ENCODE measurements at regions not wholly inside any gene's neighbourhood (a gene's known extent, or its start where the extent isn't known, plus 50 kb on each side); places are given as distances from the start of the nearest gene placed in this dataset.

DNA sequence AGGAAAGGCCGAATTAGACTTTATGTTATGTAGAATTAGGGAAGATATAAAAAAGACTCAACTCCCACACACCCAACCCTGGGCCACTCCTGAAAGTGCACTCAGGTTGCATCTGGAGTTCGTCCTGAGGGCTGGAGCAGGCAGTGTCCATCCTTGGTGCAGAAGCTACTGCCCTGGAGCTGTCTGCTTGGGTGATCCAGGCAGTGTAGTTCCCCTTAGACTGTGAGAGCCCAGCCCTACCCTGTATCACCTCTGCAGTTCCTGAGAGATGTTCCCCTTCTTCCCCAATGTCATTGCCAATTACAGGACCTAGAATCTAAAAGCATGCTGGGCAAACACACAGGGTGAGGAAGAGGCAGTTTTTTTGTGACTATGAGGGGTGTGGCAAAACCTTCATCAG is 368.3 kb upstream of the ST8SIA4 start:
- TF ChIP-seq, protein P1, sequence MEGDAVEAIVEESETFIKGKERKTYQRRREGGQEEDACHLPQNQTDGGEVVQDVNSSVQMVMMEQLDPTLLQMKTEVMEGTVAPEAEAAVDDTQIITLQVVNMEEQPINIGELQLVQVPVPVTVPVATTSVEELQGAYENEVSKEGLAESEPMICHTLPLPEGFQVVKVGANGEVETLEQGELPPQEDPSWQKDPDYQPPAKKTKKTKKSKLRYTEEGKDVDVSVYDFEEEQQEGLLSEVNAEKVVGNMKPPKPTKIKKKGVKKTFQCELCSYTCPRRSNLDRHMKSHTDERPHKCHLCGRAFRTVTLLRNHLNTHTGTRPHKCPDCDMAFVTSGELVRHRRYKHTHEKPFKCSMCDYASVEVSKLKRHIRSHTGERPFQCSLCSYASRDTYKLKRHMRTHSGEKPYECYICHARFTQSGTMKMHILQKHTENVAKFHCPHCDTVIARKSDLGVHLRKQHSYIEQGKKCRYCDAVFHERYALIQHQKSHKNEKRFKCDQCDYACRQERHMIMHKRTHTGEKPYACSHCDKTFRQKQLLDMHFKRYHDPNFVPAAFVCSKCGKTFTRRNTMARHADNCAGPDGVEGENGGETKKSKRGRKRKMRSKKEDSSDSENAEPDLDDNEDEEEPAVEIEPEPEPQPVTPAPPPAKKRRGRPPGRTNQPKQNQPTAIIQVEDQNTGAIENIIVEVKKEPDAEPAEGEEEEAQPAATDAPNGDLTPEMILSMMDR (conservative IDR thresholded peaks at IDR 0.05; ENCODE audit: low read length) = no peak
- TF ChIP-seq EZH2phosphoT487 (IDR thresholded peaks at IDR 0.05; ENCODE audit: borderline replicate concordance, low read depth, low read length) = no peak
- no peak overlapping the region for H3K4me2 ChIP-seq (ENCODE audit: low read length)
- no peak overlapping the region for H3K27ac ChIP-seq (ENCODE audit: low read depth, low read length, poor library complexity, severe bottlenecking)
- no peak for DNase-seq (ENCODE audit: low spot score)
- ChIA-PET POLR2A (interaction anchor here (1.0 kb wide), 1 partner anchor 121 kb away, joined by 3 read pairs; no protein-coding TSS in a partner anchor), CTCF (ENCODE audit: unreplicated experiment) (no interaction called here)
- no peaks in the 10 kb centered on the region for H3K36me3 ChIP-seq (ENCODE audit: insufficient read depth, low read length)
- no peaks in the 10 kb centered on the region for H4K20me1 ChIP-seq (ENCODE audit: insufficient read depth, low read length)
- H3K9me3 ChIP-seq (ENCODE audit: low read length) = no peaks in the 10 kb centered on the region
- no peak overlapping the region for H3K4me3 ChIP-seq (ENCODE audit: low read depth, low read length, poor library complexity, severe bottlenecking)
- BruUV-seq (replicated peaks) = no TSS peak
- no peaks in the 10 kb centered on the region for H3K4me1 ChIP-seq (ENCODE audit: insufficient read depth, low read length, poor library complexity, severe bottlenecking)
- H3K9me2 ChIP-seq (ENCODE audit: insufficient read depth, low read length) = no peaks in the 10 kb centered on the region
- no peak overlapping the region for H2AFZ ChIP-seq (ENCODE audit: low read length)
- intact Hi-C loops (cut with micrococcal nuclease; ENCODE audit: unreplicated experiment) = no loop called here
- H3K79me2 ChIP-seq (ENCODE audit: insufficient read depth, low read depth, low read length) = no peaks in the 10 kb centered on the region

DNA sequence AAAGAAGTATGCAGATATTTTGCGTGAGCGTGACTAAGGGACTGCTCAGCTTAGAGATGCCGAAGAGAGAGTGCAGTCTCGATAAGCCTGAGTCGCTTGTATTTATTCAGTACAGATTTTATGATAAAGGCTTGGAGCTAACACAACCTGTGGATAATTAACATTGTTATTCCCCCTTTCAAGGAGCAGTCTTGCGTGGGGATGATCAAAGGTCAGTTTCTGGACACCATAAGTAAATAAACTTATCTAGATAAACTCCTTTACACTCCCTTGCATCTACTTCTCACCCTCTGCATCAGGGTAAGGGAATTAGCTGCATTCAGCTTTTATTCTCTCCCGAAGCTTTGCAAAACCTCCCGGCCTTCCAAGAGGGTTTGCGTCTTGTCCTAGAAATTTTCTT is 357.8 kb upstream of the ST8SIA4 start:
- intact Hi-C loops (cut with micrococcal nuclease; ENCODE audit: unreplicated experiment) = no loop called here
- Histone ChIP-seq H3K4me2 (ENCODE audit: low read length) (no peak overlapping the region), H4K20me1 (ENCODE audit: insufficient read depth, low read length) (no peaks in the 10 kb centered on the region), H3K27ac (ENCODE audit: low read depth, low read length, poor library complexity, severe bottlenecking) (no peak overlapping the region), H2AFZ (ENCODE audit: low read length) (no peak overlapping the region), H3K79me2 (ENCODE audit: insufficient read depth, low read depth, low read length) (no peaks in the 10 kb centered on the region), H3K4me3 (ENCODE audit: low read depth, low read length, poor library complexity, severe bottlenecking) (no peak overlapping the region), H3K4me1 (ENCODE audit: insufficient read depth, low read length, poor library complexity, severe bottlenecking) (no peaks in the 10 kb centered on the region), H3K9me3 (ENCODE audit: low read length) (no peaks in the 10 kb centered on the region), H3K9me2 (ENCODE audit: insufficient read depth, low read length) (no peaks in the 10 kb centered on the region), H3K36me3 (ENCODE audit: insufficient read depth, low read length) (no peaks in the 10 kb centered on the region)
- DNase-seq (ENCODE audit: low spot score) = no peak
- TF ChIP-seq, protein P1 (conservative IDR thresholded peaks at IDR 0.05; ENCODE audit: low read length) = no peak
- no peak for TF ChIP-seq EZH2phosphoT487 (IDR thresholded peaks at IDR 0.05; ENCODE audit: borderline replicate concordance, low read depth, low read length)
- POLR2A ChIA-PET = no interaction called here
- CTCF ChIA-PET (ENCODE audit: unreplicated experiment) = no interaction called here
- BruUV-seq (replicated peaks) = no TSS peak

DNA sequence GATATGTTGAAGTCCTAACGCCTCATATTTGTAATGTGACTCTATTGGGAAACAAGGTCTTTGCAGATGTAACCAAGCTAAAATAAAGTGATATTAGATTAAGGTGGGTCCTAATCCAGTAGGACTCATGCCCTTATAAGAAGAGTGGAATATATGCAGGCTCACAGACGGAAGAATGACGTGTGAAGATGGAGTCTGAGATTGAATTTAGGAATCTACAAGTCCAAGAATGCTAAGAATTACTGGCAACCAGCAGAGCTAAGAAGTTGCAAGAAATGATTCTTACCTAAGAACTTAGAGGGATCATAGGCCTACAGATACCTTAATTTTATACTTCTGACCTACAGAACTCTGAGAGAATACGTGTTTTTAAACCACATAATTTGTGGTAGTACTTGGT is 350.0 kb upstream of the ST8SIA4 start:
- CTCF ChIA-PET (ENCODE audit: unreplicated experiment) = no interaction called here

More for the DNA sequence above, 350.0 kb upstream of the ST8SIA4 start:
- H3K4me1 ChIP-seq (ENCODE audit: insufficient read depth, low read length, poor library complexity, severe bottlenecking) = no peaks in the 10 kb centered on the region
- DNase-seq (ENCODE audit: low spot score) = no peak
- no peaks in the 10 kb centered on the region for H3K9me2 ChIP-seq (ENCODE audit: insufficient read depth, low read length)
- intact Hi-C loops (cut with micrococcal nuclease; ENCODE audit: unreplicated experiment) = no loop called here
- H4K20me1 ChIP-seq (ENCODE audit: insufficient read depth, low read length) = no peaks in the 10 kb centered on the region
- H3K27ac ChIP-seq (ENCODE audit: low read depth, low read length, poor library complexity, severe bottlenecking) = no peak overlapping the region
- H3K4me2 ChIP-seq (ENCODE audit: low read length) = no peak overlapping the region
- no peak overlapping the region for H2AFZ ChIP-seq (ENCODE audit: low read length)
- BruUV-seq (replicated peaks) = no TSS peak
- no peak for TF ChIP-seq EZH2phosphoT487 (IDR thresholded peaks at IDR 0.05; ENCODE audit: borderline replicate concordance, low read depth, low read length)
- TF ChIP-seq, protein P1 (conservative IDR thresholded peaks at IDR 0.05; ENCODE audit: low read length) = no peak
- POLR2A ChIA-PET = no interaction called here
- H3K79me2 ChIP-seq (ENCODE audit: insufficient read depth, low read depth, low read length) = no peaks in the 10 kb centered on the region
- H3K4me3 ChIP-seq (ENCODE audit: low read depth, low read length, poor library complexity, severe bottlenecking) = no peak overlapping the region
- no peaks in the 10 kb centered on the region for H3K36me3 ChIP-seq (ENCODE audit: insufficient read depth, low read length)
- H3K9me3 ChIP-seq (ENCODE audit: low read length) = no peaks in the 10 kb centered on the region

Measured in OCI-LY7 (cell line).